ENCODE measurements at regions not wholly inside any gene's neighbourhood (a gene's known extent, or its start where the extent isn't known, plus 50 kb on each side); places are given as distances from the start of the nearest gene placed in this dataset.

- Histone ChIP-seq H3K27me3 (ENCODE audit: control insufficient read depth, insufficient read depth, low read length) (no peaks in the 10 kb centered on the region), H4K5ac (ENCODE audit: low read depth, low read length) (no peak overlapping the region), H3K36me3 (ENCODE audit: control insufficient read depth, insufficient read depth, low read length) (no peaks in the 10 kb centered on the region), H3K56ac (ENCODE audit: extremely low read depth, insufficient read depth, low read length) (no peak overlapping the region), H2BK15ac (ENCODE audit: low read depth, low read length) (no peak overlapping the region), H3K4me2 (ENCODE audit: low read depth, low read length) (no peak overlapping the region), H4K91ac (ENCODE audit: insufficient read depth, low read depth, low read length) (no peak overlapping the region), H3K23ac (ENCODE audit: low read depth, low read length) (no peak overlapping the region), H3K27ac (ENCODE audit: insufficient read depth, low read length) (no peak overlapping the region), H3K4me3 (ENCODE audit: insufficient read depth, low read depth, low read length) (no peak overlapping the region), H3K9me1 (ENCODE audit: insufficient read depth, low read length) (no peaks in the 10 kb centered on the region), H3K79me1 (ENCODE audit: low read depth in 1 of 2, low read length in 2 of 2) (no peaks in the 10 kb centered on the region), H2AFZ (replicated peaks; ENCODE audit: low read length, poor library complexity) (no peak overlapping the region), H4K8ac (ENCODE audit: low read depth in 2 of 2, low read length in 2 of 2) (no peak overlapping the region), H2AK5ac (ENCODE audit: low read depth, low read length) (no peak overlapping the region), H3K4me1 (ENCODE audit: control insufficient read depth, insufficient read depth, low read length) (no peaks in the 10 kb centered on the region), H3K9me3 (ENCODE audit: control insufficient read depth, insufficient read depth, low read length) (peaks cover 5% of the 10 kb centered on the region; the same call in 1 of the 2 replicates), H2BK5ac (ENCODE audit: low read depth, low read length, poor library complexity, severe bottlenecking) (no peak overlapping the region), H3K4ac (ENCODE audit: low read depth, low read length) (no peak overlapping the region), H2BK120ac (ENCODE audit: low read depth, low read length) (no peak overlapping the region), H3K18ac (ENCODE audit: low read depth, low read length) (no peak overlapping the region), H3K9ac (ENCODE audit: low read depth, low read length) (no peak overlapping the region), H4K20me1 (ENCODE audit: insufficient read depth, low read length) (no peaks in the 10 kb centered on the region), H3K14ac (replicated peaks; ENCODE audit: low read depth, low read length) (no peak overlapping the region), H2AK9ac (replicated peaks; ENCODE audit: low read depth, low read length, poor library complexity) (no peak overlapping the region), H2BK20ac (ENCODE audit: low read depth, low read length) (no peak overlapping the region)
- no peak for ATAC-seq (ENCODE audit: low read depth)
- intact Hi-C loops (cut with micrococcal nuclease) (no loop called here), in situ Hi-C loops (cut with MboI; ENCODE audit: low sequenced_read_pairs) (no loop called here), dilution Hi-C loops (cut with HindIII; ENCODE audit: low sequenced_read_pairs, unreplicated experiment) (no loop called here)
- TF ChIP-seq CTCF (conservative IDR thresholded peaks at IDR 0.05; ENCODE audit: low read depth, low read length) (no peak), SMC3 (IDR thresholded peaks at IDR 0.05; ENCODE audit: low read depth, low read length) (no peak), CHD1 (IDR thresholded peaks at IDR 0.05; ENCODE audit: low read depth, low read length) (no peak), POLR2A (IDR thresholded peaks at IDR 0.05; ENCODE audit: low read depth, low read length) (no peak), CEBPB (IDR thresholded peaks at IDR 0.05; ENCODE audit: low read depth, low read length) (no peak), NFE2L2 (IDR thresholded peaks at IDR 0.05; ENCODE audit: low read depth, low read length) (no peak), RCOR1 (IDR thresholded peaks at IDR 0.05; ENCODE audit: insufficient replicate concordance, low read length) (no peak), USF2 (IDR thresholded peaks at IDR 0.05; ENCODE audit: low read depth, low read length) (no peak), RAD21 (IDR thresholded peaks at IDR 0.05; ENCODE audit: low read length) (no peak), ELK1 (IDR thresholded peaks at IDR 0.05; ENCODE audit: borderline replicate concordance, low read depth, low read length) (no peak), RFX5 (IDR thresholded peaks at IDR 0.05; ENCODE audit: low read depth, low read length) (no peak), MAFK (IDR thresholded peaks at IDR 0.05; ENCODE audit: low read depth, low read length) (no peak), MXI1 (IDR thresholded peaks at IDR 0.05; ENCODE audit: borderline replicate concordance, low read depth, low read length) (no peak), FOS (IDR thresholded peaks at IDR 0.05; ENCODE audit: low read depth, low read length) (no peak), MAZ (IDR thresholded peaks at IDR 0.05; ENCODE audit: borderline replicate concordance, low read depth, low read length) (no peak), BHLHE40 (IDR thresholded peaks at IDR 0.05; ENCODE audit: low read depth, low read length) (no peak)
- WGBS, 2 experiments (ENCODE audit: extremely low coverage in 2 of 2, insufficient read length in 1 of 2) = no CpG with 5 or more reads among the region's 1 CpG
- CTCF ChIA-PET = no interaction called here
- no TSS peak for BruUV-seq (replicated peaks)
- no peak for DNase-seq
- POLR2A ChIA-PET (ENCODE audit: unreplicated experiment) = no interaction called here
Measured at GRCh38 chr6:95503568-95503967, 73.8 kb upstream of the MANEA start.

All from IMR-90 (cell line).